ENCODE measurements at regions not wholly inside any gene's neighbourhood (a gene's known extent, or its start where the extent isn't known, plus 50 kb on each side); places are given as distances from the start of the nearest gene placed in this dataset.

- Histone ChIP-seq H3K4me1 (ENCODE audit: control insufficient read depth in 2 of 2, insufficient read depth in 2 of 2, low read length in 2 of 2) (peaks cover 0 to 3% of the 10 kb centered on the region in 2 donors), H3K36me3 (ENCODE audit: control insufficient read depth in 2 of 2, insufficient read depth in 2 of 2, low read length in 1 of 2) (no peaks in the 10 kb centered on the region), H3K9me3 (ENCODE audit: control insufficient read depth in 2 of 2, insufficient read depth in 1 of 2, low read length in 1 of 2) (no peaks in the 10 kb centered on the region), H3K27me3 (ENCODE audit: control insufficient read depth in 2 of 2, insufficient read depth in 1 of 2, low read length in 1 of 2) (peaks cover 0 to 8% of the 10 kb centered on the region in 2 donors), H3K27ac (ENCODE audit: low read depth in 1 of 2, low read length in 1 of 2) (no peak overlapping the region), H3K4me3 (ENCODE audit: low read length in 2 of 2) (no peak overlapping the region)
- WGBS: 91% methylated on average over 21 of the region's 21 CpGs
- no peak for DNase-seq (ENCODE audit: low read depth in 6 of 9, low spot score in 9 of 9)
Observed at GRCh38 chr16:86998196-86999001, 318.8 kb downstream of the C16orf95 start.

GRCh38 chr16:87000001-87000400 lies 317.2 kb downstream of the C16orf95 start:
- no peak for DNase-seq (ENCODE audit: low read depth in 6 of 9, low spot score in 9 of 9)
- no peaks in the 10 kb centered on the region for H3K36me3 ChIP-seq (ENCODE audit: control insufficient read depth in 2 of 2, insufficient read depth in 2 of 2, low read length in 1 of 2)
- 86% methylated on average over 2 of the region's 2 CpGs for WGBS
- H3K4me1 ChIP-seq (ENCODE audit: control insufficient read depth in 2 of 2, insufficient read depth in 2 of 2, low read length in 2 of 2): no peaks in the 10 kb centered on the region
- no peaks in the 10 kb centered on the region for H3K9me3 ChIP-seq (ENCODE audit: control insufficient read depth in 2 of 2, insufficient read depth in 1 of 2, low read length in 1 of 2)
- peaks cover 0 to 5% of the 10 kb centered on the region in 2 donors for H3K27me3 ChIP-seq (ENCODE audit: control insufficient read depth in 2 of 2, insufficient read depth in 1 of 2, low read length in 1 of 2)
- H3K27ac ChIP-seq (ENCODE audit: low read depth in 1 of 2, low read length in 1 of 2): no peak overlapping the region
- no peak overlapping the region for H3K4me3 ChIP-seq (ENCODE audit: low read length in 2 of 2)

GRCh38 chr16:87002717-87003413 lies 314.3 kb downstream of the C16orf95 start:
- H3K9me3 ChIP-seq (ENCODE audit: control insufficient read depth in 2 of 2, insufficient read depth in 1 of 2, low read length in 1 of 2): no peaks in the 10 kb centered on the region
- no peak overlapping the region for H3K27ac ChIP-seq (ENCODE audit: low read depth in 1 of 2, low read length in 1 of 2)
- no peaks in the 10 kb centered on the region for H3K4me1 ChIP-seq (ENCODE audit: control insufficient read depth in 2 of 2, insufficient read depth in 2 of 2, low read length in 2 of 2)
- H3K4me3 ChIP-seq (ENCODE audit: low read length in 2 of 2): no peak overlapping the region
- no peaks in the 10 kb centered on the region for H3K36me3 ChIP-seq (ENCODE audit: control insufficient read depth in 2 of 2, insufficient read depth in 2 of 2, low read length in 1 of 2)
- H3K27me3 ChIP-seq (ENCODE audit: control insufficient read depth in 2 of 2, insufficient read depth in 1 of 2, low read length in 1 of 2): no peaks in the 10 kb centered on the region
- DNase-seq (ENCODE audit: low read depth in 6 of 9, low spot score in 9 of 9): no peak

- 93% methylated on average over 2 of the region's 2 CpGs for WGBS
- no peak for DNase-seq (ENCODE audit: low read depth in 6 of 9, low spot score in 9 of 9)
- Histone ChIP-seq H3K27ac (ENCODE audit: low read depth in 1 of 2, low read length in 1 of 2) (no peak overlapping the region), H3K36me3 (ENCODE audit: control insufficient read depth in 2 of 2, insufficient read depth in 2 of 2, low read length in 1 of 2) (no peaks in the 10 kb centered on the region), H3K4me3 (ENCODE audit: low read length in 2 of 2) (no peak overlapping the region), H3K9me3 (ENCODE audit: control insufficient read depth in 2 of 2, insufficient read depth in 1 of 2, low read length in 1 of 2) (peaks cover 0 to under 1% of the 10 kb centered on the region in 2 donors), H3K4me1 (ENCODE audit: control insufficient read depth in 2 of 2, insufficient read depth in 2 of 2, low read length in 2 of 2) (no peaks in the 10 kb centered on the region), H3K27me3 (ENCODE audit: control insufficient read depth in 2 of 2, insufficient read depth in 1 of 2, low read length in 1 of 2) (no peaks in the 10 kb centered on the region)
Observed at GRCh38 chr16:87003414-87003755, 313.8 kb downstream of the C16orf95 start.

- Histone ChIP-seq H3K9me3 (ENCODE audit: control insufficient read depth in 2 of 2, insufficient read depth in 1 of 2, low read length in 1 of 2) (peaks cover 0 to 5% of the 10 kb centered on the region in 2 donors), H3K27ac (ENCODE audit: low read depth in 1 of 2, low read length in 1 of 2) (no peak overlapping the region), H3K4me3 (ENCODE audit: low read length in 2 of 2) (no peak overlapping the region), H3K27me3 (ENCODE audit: control insufficient read depth in 2 of 2, insufficient read depth in 1 of 2, low read length in 1 of 2) (no peaks in the 10 kb centered on the region), H3K4me1 (ENCODE audit: control insufficient read depth in 2 of 2, insufficient read depth in 2 of 2, low read length in 2 of 2) (peaks cover 0 to 3% of the 10 kb centered on the region in 2 donors), H3K36me3 (ENCODE audit: control insufficient read depth in 2 of 2, insufficient read depth in 2 of 2, low read length in 1 of 2) (no peaks in the 10 kb centered on the region)
- DNase-seq (ENCODE audit: low read depth in 6 of 9, low spot score in 9 of 9): no peak
- WGBS: 94% methylated on average over 6 of the region's 6 CpGs
Observed at GRCh38 chr16:87006021-87006420, 311.2 kb downstream of the C16orf95 start.

GRCh38 chr16:87006789-87007745 lies 310.1 kb downstream of the C16orf95 start:
- no peaks in the 10 kb centered on the region for H3K36me3 ChIP-seq (ENCODE audit: control insufficient read depth in 2 of 2, insufficient read depth in 2 of 2, low read length in 1 of 2)
- 91% methylated on average over 12 of the region's 12 CpGs for WGBS
- H3K27ac ChIP-seq (ENCODE audit: low read depth in 1 of 2, low read length in 1 of 2): no peak overlapping the region
- no peak overlapping the region for H3K4me3 ChIP-seq (ENCODE audit: low read length in 2 of 2)
- H3K9me3 ChIP-seq (ENCODE audit: control insufficient read depth in 2 of 2, insufficient read depth in 1 of 2, low read length in 1 of 2): peaks cover 0 to 5% of the 10 kb centered on the region in 2 donors
- peaks cover 0 to 6% of the 10 kb centered on the region in 2 donors for H3K4me1 ChIP-seq (ENCODE audit: control insufficient read depth in 2 of 2, insufficient read depth in 2 of 2, low read length in 2 of 2)
- no peaks in the 10 kb centered on the region for H3K27me3 ChIP-seq (ENCODE audit: control insufficient read depth in 2 of 2, insufficient read depth in 1 of 2, low read length in 1 of 2)
- DNase-seq (ENCODE audit: low read depth in 6 of 9, low spot score in 9 of 9): no peak

GRCh38 chr16:87007907-87008306 lies 309.3 kb downstream of the C16orf95 start:
- H3K4me3 ChIP-seq (ENCODE audit: low read length in 2 of 2): no peak overlapping the region
- no peak overlapping the region for H3K27ac ChIP-seq (ENCODE audit: low read depth in 1 of 2, low read length in 1 of 2)
- WGBS: 89% methylated on average over 10 of the region's 10 CpGs
- no peaks in the 10 kb centered on the region for H3K27me3 ChIP-seq (ENCODE audit: control insufficient read depth in 2 of 2, insufficient read depth in 1 of 2, low read length in 1 of 2)
- no peak for DNase-seq (ENCODE audit: low read depth in 6 of 9, low spot score in 9 of 9)
- peaks cover 0 to 5% of the 10 kb centered on the region in 2 donors for H3K9me3 ChIP-seq (ENCODE audit: control insufficient read depth in 2 of 2, insufficient read depth in 1 of 2, low read length in 1 of 2)
- H3K36me3 ChIP-seq (ENCODE audit: control insufficient read depth in 2 of 2, insufficient read depth in 2 of 2, low read length in 1 of 2): no peaks in the 10 kb centered on the region
- H3K4me1 ChIP-seq (ENCODE audit: control insufficient read depth in 2 of 2, insufficient read depth in 2 of 2, low read length in 2 of 2): peaks cover 0 to 6% of the 10 kb centered on the region in 2 donors

- no peak for DNase-seq (ENCODE audit: low read depth in 6 of 9, low spot score in 9 of 9)
- Histone ChIP-seq H3K27ac (ENCODE audit: low read depth in 1 of 2, low read length in 1 of 2) (no peak overlapping the region), H3K27me3 (ENCODE audit: control insufficient read depth in 2 of 2, insufficient read depth in 1 of 2, low read length in 1 of 2) (no peaks in the 10 kb centered on the region), H3K36me3 (ENCODE audit: control insufficient read depth in 2 of 2, insufficient read depth in 2 of 2, low read length in 1 of 2) (no peaks in the 10 kb centered on the region), H3K9me3 (ENCODE audit: control insufficient read depth in 2 of 2, insufficient read depth in 1 of 2, low read length in 1 of 2) (peaks cover 0 to 5% of the 10 kb centered on the region in 2 donors), H3K4me1 (ENCODE audit: control insufficient read depth in 2 of 2, insufficient read depth in 2 of 2, low read length in 2 of 2) (peaks cover 0 to 6% of the 10 kb centered on the region in 2 donors), H3K4me3 (ENCODE audit: low read length in 2 of 2) (no peak overlapping the region)
- 97% methylated on average over 5 of the region's 5 CpGs for WGBS
Observed at GRCh38 chr16:87008664-87009063, 308.5 kb downstream of the C16orf95 start.

Measured in thymus (tissue), 11 donors.